Keratinocyte (primary cell): ENCODE measurements at regions not wholly inside any gene's neighbourhood (a gene's known extent, or its start where the extent isn't known, plus 50 kb on each side); places are given as distances from the start of the nearest gene placed in this dataset.

ENCODE experiments used
- DNase-seq: peaks from one replicate; pipeline ENCODE4 v3.0.0-alpha.2; 2011; ENCODE audit warnings: low read depth, missing footprints, low spot score
- FAIRE-seq: peaks from 2 replicates; lab custom pipeline; 2011; peaks lifted over from hg19 to GRCh38; lab: Jason Lieb, UNC
- H2AFZ ChIP-seq: 2 replicates; pipeline ENCODE4 v1.6.0; 2012; ENCODE audit warnings: low read length, control low read depth, inconsistent platforms; ENCODE audit not compliant: control insufficient read depth
- H3K27ac ChIP-seq: 2 replicates; pipeline ENCODE4 v1.5.1; 2011; ENCODE audit warnings: low read length; ENCODE audit not compliant: control insufficient read depth, insufficient read depth
- H3K27me3 ChIP-seq: 3 replicates; pipeline ENCODE4 v1.6.0; 2011; ENCODE audit warnings: low read length; ENCODE audit not compliant: control insufficient read depth, insufficient read depth; ENCODE audit errors: extremely low read depth
- H3K36me3 ChIP-seq, 2 experiments: 2 replicates in 1 of 2; 3 replicates in 1 of 2; pipeline ENCODE4 v1.5.1; 2011; ENCODE audit warnings: low read length in 2 of 2, mild to moderate bottlenecking in 1 of 2; ENCODE audit not compliant: control insufficient read depth in 2 of 2, insufficient read depth in 2 of 2; ENCODE audit errors: extremely low read depth in 1 of 2
- H3K4me1 ChIP-seq: 3 replicates; pipeline ENCODE4 v1.5.1; 2011; ENCODE audit warnings: low read length; ENCODE audit not compliant: control insufficient read depth, insufficient read depth; ENCODE audit errors: extremely low read depth
- H3K4me2 ChIP-seq: 3 replicates; pipeline ENCODE4 v1.6.0; 2011; ENCODE audit warnings: low read depth, low read length; ENCODE audit not compliant: control insufficient read depth, insufficient read depth; ENCODE audit errors: extremely low read depth
- H3K4me3 ChIP-seq, 3 experiments: fragments of 200-600 bp in 1 of 3; sonication (generic) in 1 of 3; 2 replicates in 2 of 3; 3 replicates in 1 of 3; pipeline ENCODE4 v1.5.1; 2011 to 2016; ENCODE audit warnings: low read length in 3 of 3, mild to moderate bottlenecking in 3 of 3, control low read depth in 2 of 3, inconsistent platforms in 1 of 3, low read depth in 1 of 3, mixed read lengths in 1 of 3, mixed run types in 1 of 3, moderate library complexity in 1 of 3; ENCODE audit not compliant: control insufficient read depth in 2 of 3, insufficient read depth in 2 of 3; ENCODE audit errors: extremely low read depth in 1 of 3
- H3K79me2 ChIP-seq: 2 replicates; pipeline ENCODE4 v1.6.0; 2012; ENCODE audit warnings: low read length; ENCODE audit not compliant: control insufficient read depth, insufficient read depth
- H3K9ac ChIP-seq: 3 replicates; pipeline ENCODE4 v1.6.0; 2011; ENCODE audit warnings: low read length; ENCODE audit not compliant: control insufficient read depth, insufficient read depth; ENCODE audit errors: extremely low read depth
- H3K9me1 ChIP-seq: 3 replicates; pipeline ENCODE4 v1.6.0; 2011; ENCODE audit warnings: low read length; ENCODE audit not compliant: control insufficient read depth, insufficient read depth; ENCODE audit errors: extremely low read depth
- H3K9me3 ChIP-seq: 2 replicates; pipeline ENCODE4 v1.5.1; 2012; ENCODE audit warnings: low read depth, low read length; ENCODE audit not compliant: control insufficient read depth
- H4K20me1 ChIP-seq: 3 replicates; pipeline ENCODE4 v1.6.0; 2011; ENCODE audit warnings: low read length; ENCODE audit not compliant: control insufficient read depth, insufficient read depth; ENCODE audit errors: extremely low read depth
- EZH2 ChIP-seq: IDR thresholded peaks from one replicate; pipeline ENCODE4 v1.6.1; 2012; ENCODE audit warnings: inconsistent platforms, mild to moderate bottlenecking, low read length, moderate library complexity
- dilution Hi-C: fragments of 300-500 bp; cut with MboI; formaldehyde crosslinking; loops from one replicate; pipeline ENCODE4 v1.7.0; 2020; ENCODE audit warnings: low sequenced_read_pairs; ENCODE audit not compliant: extremely low pct_ligation_motif_present
- TF ChIP-seq, protein P1 (sequence below), 3 experiments: IDR thresholded peaks in 1 of 3; conservative IDR thresholded peaks in 1 of 3; optimal IDR thresholded peaks in 1 of 3; 2 replicates in 2 of 3; 3 replicates in 1 of 3; pipeline versions ENCODE3 to v1.5.1; 2011; ENCODE audit warnings: low read length in 3 of 3, mild to moderate bottlenecking in 3 of 3, moderate library complexity in 2 of 3, control low read depth in 1 of 3, inconsistent platforms in 1 of 3; ENCODE audit not compliant: insufficient read depth in 2 of 3; ENCODE audit errors: extremely low read depth in 1 of 3

GRCh38 chr11:41989823-41990380 is 530.5 kb upstream of the LRRC4C start:
- no peak for FAIRE-seq
- Histone ChIP-seq H3K4me3 (no peak overlapping the region), H3K9me1 (no peaks in the 10 kb centered on the region), H3K27me3 (no peaks in the 10 kb centered on the region), H3K27ac (no peak overlapping the region), H2AFZ (no peak overlapping the region), H3K9me3 (no peaks in the 10 kb centered on the region), H3K79me2 (no peaks in the 10 kb centered on the region), H3K4me2 (no peak overlapping the region), H3K4me1 (no peaks in the 10 kb centered on the region), H3K9ac (no peak overlapping the region), H3K36me3 (no peaks in the 10 kb centered on the region), H4K20me1 (no peaks in the 10 kb centered on the region)
- DNase-seq, result no peak
- TF ChIP-seq, protein P1, sequence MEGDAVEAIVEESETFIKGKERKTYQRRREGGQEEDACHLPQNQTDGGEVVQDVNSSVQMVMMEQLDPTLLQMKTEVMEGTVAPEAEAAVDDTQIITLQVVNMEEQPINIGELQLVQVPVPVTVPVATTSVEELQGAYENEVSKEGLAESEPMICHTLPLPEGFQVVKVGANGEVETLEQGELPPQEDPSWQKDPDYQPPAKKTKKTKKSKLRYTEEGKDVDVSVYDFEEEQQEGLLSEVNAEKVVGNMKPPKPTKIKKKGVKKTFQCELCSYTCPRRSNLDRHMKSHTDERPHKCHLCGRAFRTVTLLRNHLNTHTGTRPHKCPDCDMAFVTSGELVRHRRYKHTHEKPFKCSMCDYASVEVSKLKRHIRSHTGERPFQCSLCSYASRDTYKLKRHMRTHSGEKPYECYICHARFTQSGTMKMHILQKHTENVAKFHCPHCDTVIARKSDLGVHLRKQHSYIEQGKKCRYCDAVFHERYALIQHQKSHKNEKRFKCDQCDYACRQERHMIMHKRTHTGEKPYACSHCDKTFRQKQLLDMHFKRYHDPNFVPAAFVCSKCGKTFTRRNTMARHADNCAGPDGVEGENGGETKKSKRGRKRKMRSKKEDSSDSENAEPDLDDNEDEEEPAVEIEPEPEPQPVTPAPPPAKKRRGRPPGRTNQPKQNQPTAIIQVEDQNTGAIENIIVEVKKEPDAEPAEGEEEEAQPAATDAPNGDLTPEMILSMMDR (optimal IDR thresholded peaks at IDR 0.05 in 1 of 3, IDR thresholded peaks at IDR 0.05 in 1 of 3, conservative IDR thresholded peaks at IDR 0.05 in 1 of 3; ENCODE audit: extremely low read depth in 1 of 3, insufficient read depth in 2 of 3, low read length in 3 of 3), result no peak
- no peak for TF ChIP-seq EZH2
- dilution Hi-C loops, result no loop called here

DNA sequence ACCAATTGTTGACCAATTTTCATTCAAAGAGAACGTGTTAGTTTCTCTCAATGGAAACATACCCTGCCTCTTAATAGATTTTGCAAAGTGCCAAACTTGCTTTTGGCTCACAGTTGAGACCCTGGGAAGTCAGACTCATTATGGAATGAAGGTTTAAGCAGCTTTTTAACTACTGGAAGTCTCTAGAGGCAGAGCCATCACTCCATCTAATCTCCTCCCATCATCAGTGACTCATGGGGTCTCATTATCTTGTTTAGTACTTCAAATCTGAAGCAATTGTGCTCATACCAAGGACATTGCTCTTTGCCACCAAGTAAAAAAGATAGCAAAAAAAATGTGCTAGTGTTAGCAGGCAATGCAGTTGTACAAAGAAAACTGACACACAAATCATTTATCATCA is 537.1 kb upstream of the LRRC4C start:
- DNase-seq (no peak), FAIRE-seq (no peak)
- Histone ChIP-seq H3K9me3 (no peaks in the 10 kb centered on the region), H3K9me1 (no peaks in the 10 kb centered on the region), H3K27me3 (no peaks in the 10 kb centered on the region), H2AFZ (no peak overlapping the region), H3K27ac (no peak overlapping the region), H3K4me2 (no peak overlapping the region), H3K36me3 (no peaks in the 10 kb centered on the region), H3K9ac (no peak overlapping the region), H4K20me1 (no peaks in the 10 kb centered on the region), H3K4me3 (no peak overlapping the region), H3K79me2 (no peaks in the 10 kb centered on the region), H3K4me1 (no peaks in the 10 kb centered on the region)
- dilution Hi-C loops, result no loop called here
- TF ChIP-seq, protein P1 (optimal IDR thresholded peaks at IDR 0.05 in 1 of 3, IDR thresholded peaks at IDR 0.05 in 1 of 3, conservative IDR thresholded peaks at IDR 0.05 in 1 of 3; ENCODE audit: extremely low read depth in 1 of 3, insufficient read depth in 2 of 3, low read length in 3 of 3), result no peak
- TF ChIP-seq EZH2, result no peak
